ENCODE measurements at regions not wholly inside any gene's neighbourhood (a gene's known extent, or its start where the extent isn't known, plus 50 kb on each side); places are given as distances from the start of the nearest gene placed in this dataset.

GRCh38 chr6:19734061-19734460 lies 103.1 kb upstream of the ID4 start (continued):
- no peak for TF ChIP-seq IRF3 (IDR thresholded peaks at IDR 0.05)

GRCh38 chr6:19734519-19734918 lies 102.7 kb upstream of the ID4 start:
- Histone ChIP-seq H3K4me1 (ENCODE audit: control insufficient read depth, insufficient read depth, low read length) (no peaks in the 10 kb centered on the region), H3K9ac (ENCODE audit: control insufficient read depth, insufficient read depth, low read length) (no peak overlapping the region), H3K27ac (ENCODE audit: control insufficient read depth, insufficient read depth) (no peak overlapping the region), H3K79me2 (ENCODE audit: control insufficient read depth, insufficient read depth, low read length) (no peaks in the 10 kb centered on the region), H3K9me3 (replicated peaks; ENCODE audit: control insufficient read depth, insufficient read depth, low read length) (no peaks in the 10 kb centered on the region), H2AFZ (ENCODE audit: control insufficient read depth, low read depth, low read length) (no peak overlapping the region), H3K27me3 (replicated peaks in 1 of 2; ENCODE audit: control insufficient read depth in 2 of 2, insufficient read depth in 2 of 2, low read length in 1 of 2) (no peaks in the 10 kb centered on the region), H3K4me2 (ENCODE audit: control insufficient read depth, insufficient read depth) (no peak overlapping the region), H3K36me3 (ENCODE audit: control insufficient read depth in 2 of 2, insufficient read depth in 2 of 2, low read length in 1 of 2) (no peaks in the 10 kb centered on the region), H4K20me1 (ENCODE audit: control insufficient read depth, insufficient read depth) (no peaks in the 10 kb centered on the region), H3K4me3 (no peak overlapping the region)
- RAD21 ChIA-PET (ENCODE audit: unreplicated experiment) = no interaction called here
- no TSS peak for BruUV-seq (replicated peaks)
- WGBS (ENCODE audit: insufficient coverage, insufficient replicate concordance, low lambda C conversion rate, missing lambda C conversion rate) = 17% methylated on average over 2 of the region's 2 CpGs
- ATAC-seq (no peak), DNase-seq (ENCODE audit: low read depth, low spot score) (no peak), FAIRE-seq (no peak)
- no peak for TF ChIP-seq TCF3 (IDR thresholded peaks at IDR 0.05; ENCODE audit: borderline replicate concordance, insufficient read depth, low read depth, low read length)
- no peak for TF ChIP-seq E2F8 (IDR thresholded peaks at IDR 0.05; ENCODE audit: low read depth, partially characterized antibody)
- no peak for TF ChIP-seq RELA (IDR thresholded peaks at IDR 0.05; ENCODE audit: borderline replicate concordance, partially characterized antibody)
- no peak for TF ChIP-seq HCFC1 (IDR thresholded peaks at IDR 0.05; ENCODE audit: low read length)
- no peak for TF ChIP-seq SMC3 (IDR thresholded peaks at IDR 0.05; ENCODE audit: borderline replicate concordance, low read length)
- no peak for TF ChIP-seq NFIC (IDR thresholded peaks at IDR 0.05; ENCODE audit: low read depth, low read length)
- no peak for TF ChIP-seq YY1 (IDR thresholded peaks at IDR 0.05; ENCODE audit: low read depth, low read length)
- intact Hi-C loops (cut with micrococcal nuclease; ENCODE audit: unreplicated experiment) = no loop called here
- POLR2A ChIA-PET = no interaction called here
- SMC1A ChIA-PET (ENCODE audit: uncharacterized antibody, unreplicated experiment) = no interaction called here
- in situ Hi-C loops (cut with MboI) = no loop called here
- CTCF ChIA-PET = no interaction called here

Data from GM12878 (cell line).